K562 (cell line): ENCODE measurements at regions not wholly inside any gene's neighbourhood (a gene's known extent, or its start where the extent isn't known, plus 50 kb on each side); places are given as distances from the start of the nearest gene placed in this dataset.

Experiments used
- ATAC-seq: fragments of 200-7000 bp; cut with Tn5 transposase; 3 replicates; pipeline ENCODE4 v1.9.1; 2020; ENCODE audit warnings: moderate library complexity
- BruUV-seq: library from RNA; stranded (reverse); fragments of 400-500 nt; replicated peaks from 2 replicates; lab custom pipeline; 2021; lab: Mats Ljungman, UMichigan
- CTCF ChIA-PET: fragments of 300-600 bp; formaldehyde crosslinking; extraction: SDS; loops from one replicate; lab custom pipeline; 2021; ENCODE audit warnings: low intra/inter-chr PET ratio; lab: Yijun Ruan, JAX
- POLR2A ChIA-PET: fragments of 300-600, 350-650 bp; sonication (Branson Sonifier 250); formaldehyde crosslinking; extraction: SDS; loops from one replicate; lab custom pipeline; 2021; ENCODE audit warnings: antibody characterized with exemption, inconsistent platforms; lab: Yijun Ruan, JAX
- DNase-seq, 4 experiments: peaks; one replicate each; pipeline versions ENCODE4 v3.0.0 to v3.0.0-alpha.2; 2011 to 2018; ENCODE audit warnings: low spot score in 3 of 4, mixed read lengths in 3 of 4; ENCODE audit errors: extremely low read depth in 1 of 4
- FAIRE-seq: peaks from 2 replicates; lab custom pipeline; 2011; peaks lifted over from hg19 to GRCh38; lab: Jason Lieb, UNC
- H2AFZ ChIP-seq: 2 replicates; pipeline ENCODE4 v1.6.0; 2011; ENCODE audit warnings: low read depth, low read length, control low read depth, inconsistent platforms
- H3K27ac ChIP-seq: fragments of 200-600 bp; 3 replicates; pipeline ENCODE4 v1.8.0; 2011; ENCODE audit warnings: low read depth, mild to moderate bottlenecking, control low read depth, inconsistent platforms, low read length, moderate library complexity, mixed read lengths; ENCODE audit errors: extremely low read depth
- H3K27me3 ChIP-seq, 2 experiments: fragments of 300-600 bp in 1 of 2; 2 replicates in 1 of 2; 3 replicates in 1 of 2; pipeline versions ENCODE4 v1.6.0 to v1.8.0; 2011; ENCODE audit warnings: inconsistent platforms in 2 of 2, low read length in 2 of 2, mild to moderate bottlenecking in 1 of 2, mixed read lengths in 1 of 2, moderate library complexity in 1 of 2; ENCODE audit not compliant: control insufficient read depth in 2 of 2, insufficient read depth in 2 of 2
- H3K36me3 ChIP-seq: fragments of 300-600 bp; 3 replicates; pipeline ENCODE4 v1.8.0; 2011; ENCODE audit warnings: mild to moderate bottlenecking, low read length, inconsistent platforms; ENCODE audit not compliant: control insufficient read depth, insufficient read depth
- H3K4me1 ChIP-seq, 2 experiments: fragments of 200-600 bp in 1 of 2; replicated peaks in 1 of 2; 2 replicates in 1 of 2; 3 replicates in 1 of 2; pipeline versions ENCODE4 v1.5.1 to v1.8.0; 2011; ENCODE audit warnings: inconsistent platforms in 2 of 2, low read length in 2 of 2, mild to moderate bottlenecking in 1 of 2, mixed read lengths in 1 of 2, moderate library complexity in 1 of 2; ENCODE audit not compliant: control insufficient read depth in 2 of 2, insufficient read depth in 2 of 2
- H3K4me2 ChIP-seq: 2 replicates; pipeline ENCODE4 v1.6.1; 2011; ENCODE audit warnings: low read length, control low read depth, inconsistent platforms, mixed read lengths; ENCODE audit not compliant: insufficient read depth
- H3K4me3 ChIP-seq: fragments of 200-600 bp; sonication (generic), shearing (Covaris generic); 2 replicates; pipeline ENCODE4 v1.5.1; 2016; ENCODE audit warnings: control low read depth, inconsistent platforms
- H3K79me2 ChIP-seq: fragments of 200-600 bp; 3 replicates; pipeline ENCODE4 v1.8.0; 2011; ENCODE audit warnings: low read length, inconsistent platforms; ENCODE audit not compliant: control insufficient read depth, insufficient read depth
- H3K9ac ChIP-seq, 2 experiments: 2 replicates each; pipeline versions ENCODE4 v1.6.0 to v1.6.1; 2011; ENCODE audit warnings: low read depth in 2 of 2, low read length in 2 of 2, control low read depth in 1 of 2, inconsistent platforms in 1 of 2, mild to moderate bottlenecking in 1 of 2, mixed read lengths in 1 of 2; ENCODE audit not compliant: insufficient read depth in 1 of 2
- H3K9me1 ChIP-seq: one replicate; pipeline ENCODE4 v1.6.0; 2011; ENCODE audit warnings: inconsistent platforms, mild to moderate bottlenecking, low read length, moderate library complexity; ENCODE audit not compliant: control insufficient read depth, insufficient read depth
- H3K9me3 ChIP-seq: replicated peaks from 2 replicates; pipeline ENCODE4 v1.5.1; 2011; ENCODE audit warnings: low read depth, low read length, inconsistent platforms; ENCODE audit not compliant: control insufficient read depth, insufficient read depth
- H4K20me1 ChIP-seq: replicated peaks from 2 replicates; pipeline ENCODE4 v1.6.1; 2011; ENCODE audit warnings: low read length, inconsistent platforms, mixed read lengths; ENCODE audit not compliant: control insufficient read depth, insufficient read depth
- ATF1 ChIP-seq, 2 experiments: fragments of 450-650 bp in 1 of 2; IDR thresholded peaks; 2 replicates each; pipeline ENCODE4 v1.6.1; 2016; ENCODE audit warnings: missing compliant biosample characterization in 1 of 2, missing genetic modification characterization in 1 of 2
- CHD1 ChIP-seq: fragments of 200-600 bp; sonication (generic); IDR thresholded peaks from one replicate; pipeline ENCODE4 v1.6.1; 2012; ENCODE audit warnings: mild to moderate bottlenecking, moderate library complexity, low read length, inconsistent platforms
- FOSL1 ChIP-seq: fragments of 200-800 bp; sonication (Bioruptor generic); conservative IDR thresholded peaks from 2 replicates; pipeline ENCODE4 v1.6.1; 2016; ENCODE audit warnings: missing genetic modification characterization, missing compliant biosample characterization
- FOXK1 ChIP-seq: sonication (generic); formaldehyde crosslinking; IDR thresholded peaks from 2 replicates; pipeline ENCODE4 v1.8.0; 2022; ENCODE audit warnings: missing genetic modification reagents, mild to moderate bottlenecking, borderline replicate concordance
- JUND ChIP-seq, 2 experiments: IDR thresholded peaks; 2 replicates in 1 of 2; 3 replicates in 1 of 2; pipeline ENCODE4 v1.6.1; 2011; ENCODE audit warnings: borderline replicate concordance in 2 of 2, low read depth in 2 of 2, low read length in 2 of 2, improper control_type of control experiment in 1 of 2, missing biosample characterization in 1 of 2, missing genetic modification characterization in 1 of 2, missing genetic modification reagents in 1 of 2
- MEIS2 ChIP-seq: fragments of 450-650 bp; IDR thresholded peaks from 2 replicates; pipeline ENCODE4 v1.6.1; 2014; ENCODE audit warnings: mild to moderate bottlenecking; ENCODE audit not compliant: partially characterized antibody
- RBM17 ChIP-seq: fragments of 200-400 bp; formaldehyde crosslinking; IDR thresholded peaks from 2 replicates; pipeline ENCODE4 v1.6.1; 2017; ENCODE audit warnings: low read depth, mild to moderate bottlenecking, low read length, borderline replicate concordance
- SMC3 ChIP-seq: conservative IDR thresholded peaks from 2 replicates; pipeline ENCODE4 v1.6.1; 2011; ENCODE audit warnings: low read depth, low read length, improper control_type of control experiment; ENCODE audit not compliant: insufficient read depth
- WGBS: fragments of 100-300 bp; shearing (Covaris generic); methylation state at CpG from one replicate; pipeline ENCODE4 v1.1.6; 2016; ENCODE audit warnings: low coverage, mixed read lengths; ENCODE audit not compliant: insufficient coverage; ENCODE audit errors: missing lambda C conversion rate; 5-methylcytosine and 5-hydroxymethylcytosine counted together
- in situ Hi-C: fragments of 300-500 bp; cut with MboI; formaldehyde crosslinking; loops from 4 replicates; pipeline ENCODE4 v1.15.0; 2018; ENCODE audit warnings: inconsistent platforms, mixed read lengths
- intact Hi-C: fragments of 100-400 bp; cut with micrococcal nuclease; formaldehyde crosslinking; loops from 2 replicates; pipeline ENCODE4 v1.14.2; 2022
- TF ChIP-seq, protein P1 (sequence below): sonication (generic); IDR thresholded peaks from 2 replicates; pipeline ENCODE4 v1.6.1; 2016
- TF ChIP-seq, protein P2 (sequence below): fragments of 250-450 bp; sonication (Bioruptor Pico); IDR thresholded peaks from 2 replicates; pipeline ENCODE4 v1.4.0; 2020; ENCODE audit warnings: mild to moderate bottlenecking, moderate library complexity, borderline replicate concordance
- TF ChIP-seq, protein P3 (sequence below), 2 experiments: IDR thresholded peaks in 1 of 2; conservative IDR thresholded peaks in 1 of 2; 2 replicates each; pipeline ENCODE4 v1.6.1; 2016; ENCODE audit warnings: low read depth in 2 of 2, mild to moderate bottlenecking in 1 of 2, missing compliant biosample characterization in 1 of 2, missing genetic modification characterization in 1 of 2, moderate library complexity in 1 of 2
- TF ChIP-seq, protein P4 (sequence below): fragments of 450-650 bp; IDR thresholded peaks from 2 replicates; pipeline ENCODE4 v1.6.1; 2016

DNA sequence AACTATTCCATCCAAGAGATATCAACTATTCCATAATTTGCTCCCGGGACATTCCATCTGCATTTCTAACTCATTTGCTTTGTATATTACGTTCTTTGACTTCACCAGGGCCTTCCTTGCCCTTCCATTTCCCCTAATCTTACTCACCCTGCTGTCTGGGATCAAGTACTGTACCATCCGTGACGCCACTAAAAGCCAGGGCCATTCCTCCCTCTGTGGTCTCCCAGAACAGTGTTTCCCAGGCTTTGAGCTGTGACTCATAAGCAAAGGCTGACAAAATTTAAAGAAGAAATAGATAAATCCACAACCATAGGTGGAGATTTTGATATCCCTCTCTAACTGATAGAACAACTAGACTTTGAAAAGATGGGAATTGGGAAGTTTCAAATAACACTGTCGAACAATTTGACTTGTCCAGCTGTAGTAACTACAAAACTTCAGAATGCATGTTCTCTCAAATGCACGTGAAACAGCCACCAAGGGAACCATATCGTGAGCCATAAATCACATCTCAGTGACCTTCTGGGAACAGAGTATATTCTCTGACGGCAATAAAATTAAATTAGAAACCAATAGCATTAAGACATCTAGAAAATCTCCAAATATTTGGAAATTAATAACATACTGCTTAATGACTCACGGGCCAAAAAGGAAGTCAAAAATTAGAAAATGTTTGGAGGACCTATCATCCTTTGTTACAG is 501.0 kb downstream of the SETD4 start:
- in situ Hi-C loops (no loop called here), intact Hi-C loops (no loop called here)
- H3K79me2 ChIP-seq, result no peaks in the 10 kb centered on the region
- H3K36me3 ChIP-seq, result no peaks in the 10 kb centered on the region
- 0 out of 5 replicates have a peak, but pooled peaks cover 0 to 3% of the 10 kb centered on the region in 2 experiments for H3K4me1 ChIP-seq
- no TSS peak for BruUV-seq
- H3K9me3 ChIP-seq, result no peaks in the 10 kb centered on the region
- H3K9me1 ChIP-seq, result no peaks in the 10 kb centered on the region
- no peak for FAIRE-seq
- no peak overlapping the region for H3K4me2 ChIP-seq
- POLR2A ChIA-PET, result interaction anchor here (0.7 to 1.5 kb wide), 4 partner anchors 11 to 202 kb away, joined by 3 read pairs; no protein-coding TSS in a partner anchor
- H2AFZ ChIP-seq, result no peak overlapping the region
- 0 out of 5 replicates have a peak, but pooled peaks cover 0 to 2% of the 10 kb centered on the region in 2 experiments for H3K27me3 ChIP-seq
- ATAC-seq, result no peak
- DNase-seq, result peak in 2 of 4 experiments; percentile 19 to 21
- H3K4me3 ChIP-seq, result no peak overlapping the region
- CTCF ChIA-PET, result no interaction called here
- no peak overlapping the region for H3K9ac ChIP-seq
- no peak overlapping the region for H3K27ac ChIP-seq
- 15% methylated on average over 9 of the region's 9 CpGs for WGBS
- no peaks in the 10 kb centered on the region for H4K20me1 ChIP-seq
- TF ChIP-seq ATF1 (CRISPR knock-in tag; IDR thresholded peaks at IDR 0.05) (no peak), ATF1 (tag; IDR thresholded peaks at IDR 0.05) (0 out of 2 replicates have a peak, but pooled peaks have one; percentile 9), MEIS2 (peak; percentile 62), SMC3 (no peak), JUND (IDR thresholded peaks at IDR 0.05; ENCODE audit: borderline replicate concordance, low read depth, low read length) (no peak; the same call in 1 of the 2 replicates), JUND (tag; IDR thresholded peaks at IDR 0.05; ENCODE audit: borderline replicate concordance, low read depth, low read length) (0 out of 3 replicates have a peak, but pooled peaks have one; percentile 19), CHD1 (no peak), FOXK1 (CRISPR knock-in tag) (no peak), FOSL1 (peak; percentile 89), RBM17 (no peak)
- TF ChIP-seq, protein P1, sequence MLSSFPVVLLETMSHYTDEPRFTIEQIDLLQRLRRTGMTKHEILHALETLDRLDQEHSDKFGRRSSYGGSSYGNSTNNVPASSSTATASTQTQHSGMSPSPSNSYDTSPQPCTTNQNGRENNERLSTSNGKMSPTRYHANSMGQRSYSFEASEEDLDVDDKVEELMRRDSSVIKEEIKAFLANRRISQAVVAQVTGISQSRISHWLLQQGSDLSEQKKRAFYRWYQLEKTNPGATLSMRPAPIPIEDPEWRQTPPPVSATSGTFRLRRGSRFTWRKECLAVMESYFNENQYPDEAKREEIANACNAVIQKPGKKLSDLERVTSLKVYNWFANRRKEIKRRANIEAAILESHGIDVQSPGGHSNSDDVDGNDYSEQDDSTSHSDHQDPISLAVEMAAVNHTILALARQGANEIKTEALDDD, result no peak
- TF ChIP-seq, protein P2, sequence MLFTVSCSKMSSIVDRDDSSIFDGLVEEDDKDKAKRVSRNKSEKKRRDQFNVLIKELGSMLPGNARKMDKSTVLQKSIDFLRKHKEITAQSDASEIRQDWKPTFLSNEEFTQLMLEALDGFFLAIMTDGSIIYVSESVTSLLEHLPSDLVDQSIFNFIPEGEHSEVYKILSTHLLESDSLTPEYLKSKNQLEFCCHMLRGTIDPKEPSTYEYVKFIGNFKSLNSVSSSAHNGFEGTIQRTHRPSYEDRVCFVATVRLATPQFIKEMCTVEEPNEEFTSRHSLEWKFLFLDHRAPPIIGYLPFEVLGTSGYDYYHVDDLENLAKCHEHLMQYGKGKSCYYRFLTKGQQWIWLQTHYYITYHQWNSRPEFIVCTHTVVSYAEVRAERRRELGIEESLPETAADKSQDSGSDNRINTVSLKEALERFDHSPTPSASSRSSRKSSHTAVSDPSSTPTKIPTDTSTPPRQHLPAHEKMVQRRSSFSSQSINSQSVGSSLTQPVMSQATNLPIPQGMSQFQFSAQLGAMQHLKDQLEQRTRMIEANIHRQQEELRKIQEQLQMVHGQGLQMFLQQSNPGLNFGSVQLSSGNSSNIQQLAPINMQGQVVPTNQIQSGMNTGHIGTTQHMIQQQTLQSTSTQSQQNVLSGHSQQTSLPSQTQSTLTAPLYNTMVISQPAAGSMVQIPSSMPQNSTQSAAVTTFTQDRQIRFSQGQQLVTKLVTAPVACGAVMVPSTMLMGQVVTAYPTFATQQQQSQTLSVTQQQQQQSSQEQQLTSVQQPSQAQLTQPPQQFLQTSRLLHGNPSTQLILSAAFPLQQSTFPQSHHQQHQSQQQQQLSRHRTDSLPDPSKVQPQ (CRISPR knock-in tag), result no peak
- TF ChIP-seq, protein P3, sequence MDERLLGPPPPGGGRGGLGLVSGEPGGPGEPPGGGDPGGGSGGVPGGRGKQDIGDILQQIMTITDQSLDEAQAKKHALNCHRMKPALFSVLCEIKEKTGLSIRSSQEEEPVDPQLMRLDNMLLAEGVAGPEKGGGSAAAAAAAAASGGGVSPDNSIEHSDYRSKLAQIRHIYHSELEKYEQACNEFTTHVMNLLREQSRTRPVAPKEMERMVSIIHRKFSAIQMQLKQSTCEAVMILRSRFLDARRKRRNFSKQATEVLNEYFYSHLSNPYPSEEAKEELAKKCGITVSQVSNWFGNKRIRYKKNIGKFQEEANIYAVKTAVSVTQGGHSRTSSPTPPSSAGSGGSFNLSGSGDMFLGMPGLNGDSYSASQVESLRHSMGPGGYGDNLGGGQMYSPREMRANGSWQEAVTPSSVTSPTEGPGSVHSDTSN (CRISPR knock-in tag; IDR thresholded peaks at IDR 0.05; ENCODE audit: low read depth), result no peak
- TF ChIP-seq, protein P3 (tag; conservative IDR thresholded peaks at IDR 0.05; ENCODE audit: low read depth), result peak; percentile 57
- TF ChIP-seq, protein P4, sequence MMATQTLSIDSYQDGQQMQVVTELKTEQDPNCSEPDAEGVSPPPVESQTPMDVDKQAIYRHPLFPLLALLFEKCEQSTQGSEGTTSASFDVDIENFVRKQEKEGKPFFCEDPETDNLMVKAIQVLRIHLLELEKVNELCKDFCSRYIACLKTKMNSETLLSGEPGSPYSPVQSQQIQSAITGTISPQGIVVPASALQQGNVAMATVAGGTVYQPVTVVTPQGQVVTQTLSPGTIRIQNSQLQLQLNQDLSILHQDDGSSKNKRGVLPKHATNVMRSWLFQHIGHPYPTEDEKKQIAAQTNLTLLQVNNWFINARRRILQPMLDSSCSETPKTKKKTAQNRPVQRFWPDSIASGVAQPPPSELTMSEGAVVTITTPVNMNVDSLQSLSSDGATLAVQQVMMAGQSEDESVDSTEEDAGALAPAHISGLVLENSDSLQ, result peak; percentile 43; the same call in 1 of the 2 replicates
